ENCODE measurements at regions not wholly inside any gene's neighbourhood (a gene's known extent, or its start where the extent isn't known, plus 50 kb on each side); places are given as distances from the start of the nearest gene placed in this dataset.
"Not testable (repeated sequence)": the region's sequence is repeated elsewhere in the genome, so short reads cannot be mapped to it uniquely, and the experiment has no call there.

- TF ChIP-seq USF2 (IDR thresholded peaks at IDR 0.05; ENCODE audit: low read length); CTCF (IDR thresholded peaks at IDR 0.05; ENCODE audit: control extremely low read depth in 1 of 3, insufficient read depth in 1 of 3, low read depth in 1 of 3, low read length in 3 of 3); POLR2AphosphoS5 (IDR thresholded peaks at IDR 0.05; ENCODE audit: low read depth, low read length); EP300 (IDR thresholded peaks at IDR 0.05; ENCODE audit: borderline replicate concordance in 1 of 2, low read depth in 2 of 2, low read length in 2 of 2); CEBPB (IDR thresholded peaks at IDR 0.05; ENCODE audit: low read depth, low read length); POLR2A (IDR thresholded peaks at IDR 0.05; ENCODE audit: control extremely low read depth in 1 of 2, low read depth in 2 of 2, low read length in 2 of 2): not testable (repeated sequence)
Observed at GRCh38 chr6:133093211-133093610, 147.9 kb upstream of the EYA4 start.

All from H1 (cell line).